Astrocyte (in vitro differentiated cells and primary cell): ENCODE measurements at regions not wholly inside any gene's neighbourhood (a gene's known extent, or its start where the extent isn't known, plus 50 kb on each side); places are given as distances from the start of the nearest gene placed in this dataset.
"Not testable (repeated sequence)": the region's sequence is repeated elsewhere in the genome, so short reads cannot be mapped to it uniquely, and the experiment has no call there.

Source experiments
- DNase-seq: peaks from one replicate; pipeline ENCODE4 v3.0.0-alpha.2; 2010; ENCODE audit warnings: low read depth
- FAIRE-seq: peaks from 2 replicates; lab custom pipeline; 2011; peaks lifted over from hg19 to GRCh38; lab: Jason Lieb, UNC
- H2AFZ ChIP-seq: 2 replicates; pipeline ENCODE4 v1.6.0; 2012; ENCODE audit warnings: low read depth, low read length, inconsistent platforms
- H3K27ac ChIP-seq: 2 replicates; pipeline ENCODE4 v1.5.1; 2011; ENCODE audit warnings: low read depth, low read length, inconsistent platforms
- H3K27me3 ChIP-seq: 2 replicates; pipeline ENCODE4 v1.6.0; 2011; ENCODE audit warnings: low read length, inconsistent platforms; ENCODE audit not compliant: insufficient read depth
- H3K36me3 ChIP-seq: 2 replicates; pipeline ENCODE4 v1.5.1; 2011; ENCODE audit warnings: low read length, inconsistent platforms; ENCODE audit not compliant: insufficient read depth
- H3K4me1 ChIP-seq: 2 replicates; pipeline ENCODE4 v1.5.1; 2011; ENCODE audit warnings: low read length, inconsistent platforms; ENCODE audit not compliant: insufficient read depth
- H3K4me2 ChIP-seq: 2 replicates; pipeline ENCODE4 v1.6.0; 2012; ENCODE audit warnings: low read length, inconsistent platforms
- H3K4me3 ChIP-seq: 2 replicates; pipeline ENCODE4 v1.5.1; 2011; ENCODE audit warnings: low read depth, mild to moderate bottlenecking, low read length, inconsistent platforms; ENCODE audit not compliant: insufficient read depth
- H3K79me2 ChIP-seq: 2 replicates; pipeline ENCODE4 v1.6.0; 2012; ENCODE audit warnings: mild to moderate bottlenecking, low read length, inconsistent platforms; ENCODE audit not compliant: insufficient read depth
- H3K9ac ChIP-seq: 2 replicates; pipeline ENCODE4 v1.6.0; 2012; ENCODE audit warnings: mild to moderate bottlenecking, low read length, inconsistent platforms
- H3K9me3 ChIP-seq: 2 replicates; pipeline ENCODE4 v1.5.1; 2012; ENCODE audit warnings: low read depth, mild to moderate bottlenecking, low read length, inconsistent platforms; ENCODE audit not compliant: insufficient read depth
- H4K20me1 ChIP-seq: 2 replicates; pipeline ENCODE4 v1.6.0; 2012; ENCODE audit warnings: low read length, inconsistent platforms; ENCODE audit not compliant: insufficient read depth
- H3K27ac Mint-ChIP-seq: one replicate; pipeline ENCODE4 v1.8.0; 2021; ENCODE audit warnings: mild to moderate bottlenecking, mixed read lengths; ENCODE audit not compliant: unreplicated experiment
- H3K27me3 Mint-ChIP-seq: one replicate; pipeline ENCODE4 v1.8.0; 2021; ENCODE audit warnings: low read depth, mixed read lengths; ENCODE audit not compliant: unreplicated experiment
- H3K36me3 Mint-ChIP-seq: one replicate; pipeline ENCODE4 v1.8.0; 2021; ENCODE audit warnings: low read depth, mixed read lengths; ENCODE audit not compliant: unreplicated experiment
- H3K4me1 Mint-ChIP-seq: one replicate; pipeline ENCODE4 v1.8.0; 2021; ENCODE audit warnings: low read depth, mixed read lengths; ENCODE audit not compliant: unreplicated experiment
- H3K4me3 Mint-ChIP-seq: one replicate; pipeline ENCODE4 v1.8.0; 2021; ENCODE audit warnings: mild to moderate bottlenecking, moderate library complexity, mixed read lengths; ENCODE audit not compliant: unreplicated experiment
- H3K9me3 Mint-ChIP-seq: one replicate; pipeline ENCODE4 v1.8.0; 2021; ENCODE audit warnings: mild to moderate bottlenecking, mixed read lengths; ENCODE audit not compliant: unreplicated experiment
- EZH2 ChIP-seq: IDR thresholded peaks from 2 replicates; pipeline ENCODE4 v1.6.1; 2012; ENCODE audit warnings: mild to moderate bottlenecking, low read length, inconsistent platforms; ENCODE audit not compliant: insufficient read depth
- TF ChIP-seq, protein P1 (sequence below): IDR thresholded peaks from 2 replicates; pipeline ENCODE4 v1.5.1; 2011; ENCODE audit warnings: low read depth, mild to moderate bottlenecking, inconsistent platforms, low read length, moderate library complexity; ENCODE audit not compliant: insufficient read depth

DNA sequence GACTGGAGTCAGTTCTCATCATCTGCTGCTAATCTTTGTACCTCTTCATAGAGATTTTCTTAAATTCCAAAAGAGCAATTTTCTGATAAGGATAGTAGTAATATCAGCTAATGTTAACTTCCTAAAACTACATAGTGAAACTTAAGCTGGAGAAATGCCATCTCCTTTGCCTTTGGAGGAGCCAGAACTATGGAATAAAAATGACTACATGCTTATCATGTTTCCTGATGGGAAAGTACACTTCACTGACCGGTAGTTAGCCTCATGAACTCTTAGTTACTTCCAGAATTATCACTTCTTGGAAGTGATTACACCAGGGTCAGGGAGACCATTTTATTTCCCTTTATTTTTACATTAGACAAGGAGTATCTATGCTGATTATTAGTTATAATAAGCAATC lies 1222.1 kb upstream of the TMEM132C start:
- H3K27ac ChIP-seq = no peak overlapping the region
- H3K27ac Mint-ChIP-seq = no peak overlapping the region
- DNase-seq (no peak), FAIRE-seq (no peak)
- H3K9ac ChIP-seq = no peak overlapping the region
- no peaks in the 10 kb centered on the region for H3K27me3 ChIP-seq
- H4K20me1 ChIP-seq = no peaks in the 10 kb centered on the region
- no peak overlapping the region for H3K4me3 ChIP-seq
- no peaks in the 10 kb centered on the region for H3K27me3 Mint-ChIP-seq
- H3K4me2 ChIP-seq = no peak overlapping the region
- peaks cover 6% of the 10 kb centered on the region for H3K9me3 Mint-ChIP-seq
- no peaks in the 10 kb centered on the region for H3K36me3 Mint-ChIP-seq
- H3K79me2 ChIP-seq = no peaks in the 10 kb centered on the region
- H3K36me3 ChIP-seq = no peaks in the 10 kb centered on the region
- TF ChIP-seq, protein P1, sequence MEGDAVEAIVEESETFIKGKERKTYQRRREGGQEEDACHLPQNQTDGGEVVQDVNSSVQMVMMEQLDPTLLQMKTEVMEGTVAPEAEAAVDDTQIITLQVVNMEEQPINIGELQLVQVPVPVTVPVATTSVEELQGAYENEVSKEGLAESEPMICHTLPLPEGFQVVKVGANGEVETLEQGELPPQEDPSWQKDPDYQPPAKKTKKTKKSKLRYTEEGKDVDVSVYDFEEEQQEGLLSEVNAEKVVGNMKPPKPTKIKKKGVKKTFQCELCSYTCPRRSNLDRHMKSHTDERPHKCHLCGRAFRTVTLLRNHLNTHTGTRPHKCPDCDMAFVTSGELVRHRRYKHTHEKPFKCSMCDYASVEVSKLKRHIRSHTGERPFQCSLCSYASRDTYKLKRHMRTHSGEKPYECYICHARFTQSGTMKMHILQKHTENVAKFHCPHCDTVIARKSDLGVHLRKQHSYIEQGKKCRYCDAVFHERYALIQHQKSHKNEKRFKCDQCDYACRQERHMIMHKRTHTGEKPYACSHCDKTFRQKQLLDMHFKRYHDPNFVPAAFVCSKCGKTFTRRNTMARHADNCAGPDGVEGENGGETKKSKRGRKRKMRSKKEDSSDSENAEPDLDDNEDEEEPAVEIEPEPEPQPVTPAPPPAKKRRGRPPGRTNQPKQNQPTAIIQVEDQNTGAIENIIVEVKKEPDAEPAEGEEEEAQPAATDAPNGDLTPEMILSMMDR = no peak
- TF ChIP-seq EZH2 = no peak
- H3K4me1 ChIP-seq = no peaks in the 10 kb centered on the region
- no peak overlapping the region for H3K4me3 Mint-ChIP-seq
- no peaks in the 10 kb centered on the region for H3K9me3 ChIP-seq
- H2AFZ ChIP-seq = no peak overlapping the region
- H3K4me1 Mint-ChIP-seq = no peaks in the 10 kb centered on the region

DNA sequence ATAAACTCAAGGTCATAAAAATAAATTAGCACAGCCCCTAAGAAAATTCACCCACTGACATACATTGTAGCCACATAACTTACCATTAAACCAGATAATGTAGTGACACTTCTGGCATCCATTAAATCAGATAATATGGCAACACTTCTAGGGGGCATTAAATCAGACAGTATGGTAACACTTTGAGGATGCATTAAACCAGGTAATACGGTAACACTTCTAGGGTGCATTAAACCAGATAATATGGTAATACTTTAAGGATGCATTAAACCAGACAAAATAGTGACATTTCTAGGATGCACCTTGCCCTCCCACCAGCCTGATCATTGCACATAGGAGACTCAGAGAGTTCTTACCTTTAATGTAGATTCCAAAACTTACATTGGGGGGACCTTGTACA lies 1220.5 kb upstream of the TMEM132C start:
- no peak for FAIRE-seq
- no peaks in the 10 kb centered on the region for H3K4me1 Mint-ChIP-seq
- TF ChIP-seq, protein P1 = no peak
- no peak for TF ChIP-seq EZH2

DNA sequence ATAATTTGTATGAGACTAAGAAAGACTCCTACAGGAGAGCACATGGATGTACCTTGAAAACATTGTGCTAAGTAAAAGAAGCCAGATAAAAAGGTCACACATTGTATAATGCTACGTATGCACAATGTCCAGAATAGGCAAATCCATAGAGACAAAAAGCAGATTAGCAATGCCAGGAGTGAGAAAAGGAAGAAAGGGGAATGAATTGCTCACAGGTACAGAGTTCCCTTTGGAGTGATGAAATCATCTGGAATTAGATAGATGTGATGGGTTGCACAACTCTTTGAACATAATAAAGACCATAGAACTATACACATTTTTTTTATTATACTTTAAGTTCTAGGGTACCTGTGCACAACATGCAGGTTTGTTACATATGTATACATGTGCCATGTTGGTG lies 1218.9 kb upstream of the TMEM132C start:
- no peak overlapping the region for H3K4me3 Mint-ChIP-seq
- no peak for DNase-seq
- peaks cover 6% of the 10 kb centered on the region for H3K9me3 Mint-ChIP-seq

More for the DNA sequence above, 1220.5 kb upstream of the TMEM132C start:
- H3K79me2 ChIP-seq = no peaks in the 10 kb centered on the region
- no peaks in the 10 kb centered on the region for H3K27me3 Mint-ChIP-seq
- no peaks in the 10 kb centered on the region for H3K36me3 Mint-ChIP-seq
- H3K4me3 ChIP-seq = no peak overlapping the region
- H3K27me3 ChIP-seq = no peaks in the 10 kb centered on the region
- H3K4me1 ChIP-seq = no peaks in the 10 kb centered on the region
- no peak overlapping the region for H2AFZ ChIP-seq
- no peak overlapping the region for H3K27ac ChIP-seq
- no peak overlapping the region for H3K27ac Mint-ChIP-seq
- DNase-seq = no peak
- no peaks in the 10 kb centered on the region for H3K36me3 ChIP-seq
- H3K9me3 ChIP-seq = no peaks in the 10 kb centered on the region
- peaks cover 6% of the 10 kb centered on the region for H3K9me3 Mint-ChIP-seq
- H3K4me3 Mint-ChIP-seq = no peak overlapping the region
- H4K20me1 ChIP-seq = no peaks in the 10 kb centered on the region
- H3K4me2 ChIP-seq = no peak overlapping the region
- H3K9ac ChIP-seq = no peak overlapping the region

DNA sequence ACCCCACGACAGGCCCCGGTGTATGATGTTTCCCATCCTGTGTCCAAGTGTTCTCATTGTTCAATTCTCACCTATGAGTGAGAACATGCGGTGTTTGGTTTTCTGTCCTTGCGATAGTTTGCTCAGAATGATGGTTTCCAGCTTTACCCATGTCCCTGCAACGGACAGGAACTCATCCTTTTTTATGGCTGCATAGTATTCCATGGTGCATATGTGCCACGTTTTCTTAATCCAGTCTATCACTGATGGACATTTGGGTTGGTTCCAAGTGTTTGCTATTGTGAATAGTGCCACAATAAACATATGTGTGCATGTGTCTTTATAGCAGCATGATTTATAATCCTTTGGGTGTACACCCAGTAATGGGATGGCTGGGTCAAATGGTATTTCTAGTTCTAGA lies 1218.4 kb upstream of the TMEM132C start:
- not testable (repeated sequence) for H3K4me2 ChIP-seq, H3K4me3 Mint-ChIP-seq, FAIRE-seq, H4K20me1 ChIP-seq, H2AFZ ChIP-seq, DNase-seq, H3K4me1 Mint-ChIP-seq, H3K27ac Mint-ChIP-seq, H3K27me3 Mint-ChIP-seq, H3K27ac ChIP-seq, H3K36me3 ChIP-seq, H3K4me3 ChIP-seq, H3K9me3 ChIP-seq, H3K79me2 ChIP-seq, H3K9ac ChIP-seq, H3K36me3 Mint-ChIP-seq, H3K9me3 Mint-ChIP-seq, H3K27me3 ChIP-seq
- H3K4me1 ChIP-seq = peaks cover 10% of the 10 kb centered on the region

More for the DNA sequence above, 1218.9 kb upstream of the TMEM132C start:
- Histone ChIP-seq H3K4me3 (no peak overlapping the region), H3K9me3 (no peaks in the 10 kb centered on the region), H3K27ac (no peak overlapping the region), H4K20me1 (no peaks in the 10 kb centered on the region), H3K4me2 (no peak overlapping the region), H3K79me2 (no peaks in the 10 kb centered on the region), H3K36me3 (no peaks in the 10 kb centered on the region), H2AFZ (no peak overlapping the region), H3K27me3 (no peaks in the 10 kb centered on the region), H3K4me1 (peaks cover 8% of the 10 kb centered on the region), H3K9ac (no peak overlapping the region)
- Mint-ChIP-seq H3K27ac (no peak overlapping the region), H3K27me3 (no peaks in the 10 kb centered on the region), H3K36me3 (no peaks in the 10 kb centered on the region), H3K4me1 (no peaks in the 10 kb centered on the region)
- TF ChIP-seq EZH2 = no peak
- TF ChIP-seq, protein P1 = no peak
- FAIRE-seq = no peak
